IMR-90 (cell line): ENCODE measurements at regions not wholly inside any gene's neighbourhood (a gene's known extent, or its start where the extent isn't known, plus 50 kb on each side); places are given as distances from the start of the nearest gene placed in this dataset.

Experiments used
- ATAC-seq: fragments of 200-7000 bp; cut with Tn5 transposase; 2 replicates; pipeline ENCODE4 v1.9.1; 2020; ENCODE audit warnings: low read depth, mild to moderate bottlenecking, moderate library complexity
- BruUV-seq: library from RNA; stranded (reverse); fragments of 400-500 nt; replicated peaks from 2 replicates; lab custom pipeline; 2021; lab: Mats Ljungman, UMichigan
- CTCF ChIA-PET: fragments of 300-600 bp; formaldehyde crosslinking; extraction: SDS; loops from one replicate; lab custom pipeline; 2021; ENCODE audit warnings: antibody characterized with exemption; lab: Yijun Ruan, JAX
- POLR2A ChIA-PET: fragments of 300-600 bp; sonication (Branson Sonifier 250); formaldehyde crosslinking; loops from one replicate; lab custom pipeline; 2022; ENCODE audit warnings: antibody characterized with exemption; ENCODE audit not compliant: unreplicated experiment; lab: Charles Lee
- DNase-seq: peaks from one replicate; pipeline ENCODE4 v3.0.0; 2013
- H2AFZ ChIP-seq: replicated peaks from 2 replicates; pipeline ENCODE3; 2013; ENCODE audit warnings: low read length, mild to moderate bottlenecking; ENCODE audit not compliant: poor library complexity
- H2AK5ac ChIP-seq: 2 replicates; pipeline ENCODE4 v1.6.1; 2013; ENCODE audit warnings: low read depth, low read length, inconsistent platforms
- H2AK9ac ChIP-seq: replicated peaks from 2 replicates; pipeline ENCODE3; 2013; ENCODE audit warnings: mild to moderate bottlenecking, low read depth, low read length, moderate library complexity; ENCODE audit not compliant: poor library complexity
- H2BK120ac ChIP-seq: 2 replicates; pipeline ENCODE4 v1.6.1; 2013; ENCODE audit warnings: low read depth, low read length, inconsistent platforms
- H2BK15ac ChIP-seq: 3 replicates; pipeline ENCODE4 v1.6.1; 2013; ENCODE audit warnings: low read depth, low read length, inconsistent platforms
- H2BK20ac ChIP-seq: 2 replicates; pipeline ENCODE4 v1.6.1; 2013; ENCODE audit warnings: low read depth, mild to moderate bottlenecking, inconsistent platforms, low read length, moderate library complexity
- H2BK5ac ChIP-seq: 2 replicates; pipeline ENCODE4 v1.6.1; 2013; ENCODE audit warnings: mild to moderate bottlenecking, low read depth, low read length, inconsistent platforms; ENCODE audit not compliant: poor library complexity, severe bottlenecking
- H3K14ac ChIP-seq: replicated peaks from 2 replicates; pipeline ENCODE4 v1.6.1; 2013; ENCODE audit warnings: low read depth, low read length, inconsistent platforms
- H3K18ac ChIP-seq: 2 replicates; pipeline ENCODE4 v1.6.1; 2013; ENCODE audit warnings: low read depth, low read length, control low read depth
- H3K23ac ChIP-seq: 2 replicates; pipeline ENCODE4 v1.6.1; 2013; ENCODE audit warnings: low read depth, low read length, inconsistent platforms
- H3K27ac ChIP-seq: 2 replicates; pipeline ENCODE4 v1.5.1; 2013; ENCODE audit warnings: mild to moderate bottlenecking, control low read depth, low read length; ENCODE audit not compliant: insufficient read depth
- H3K27me3 ChIP-seq: 2 replicates; pipeline ENCODE4 v1.6.1; 2013; ENCODE audit warnings: low read length; ENCODE audit not compliant: control insufficient read depth, insufficient read depth
- H3K36me3 ChIP-seq: 2 replicates; pipeline ENCODE4 v1.6.1; 2013; ENCODE audit warnings: low read length, mixed read lengths; ENCODE audit not compliant: control insufficient read depth, insufficient read depth
- H3K4ac ChIP-seq: 2 replicates; pipeline ENCODE4 v1.6.1; 2013; ENCODE audit warnings: low read depth, low read length, inconsistent platforms
- H3K4me1 ChIP-seq: 2 replicates; pipeline ENCODE4 v1.6.1; 2013; ENCODE audit warnings: low read length, mixed read lengths; ENCODE audit not compliant: control insufficient read depth, insufficient read depth
- H3K4me2 ChIP-seq: 2 replicates; pipeline ENCODE4 v1.6.1; 2013; ENCODE audit warnings: low read depth, mild to moderate bottlenecking, control low read depth, low read length, moderate library complexity
- H3K4me3 ChIP-seq: 2 replicates; pipeline ENCODE4 v1.5.1; 2013; ENCODE audit warnings: low read depth, mild to moderate bottlenecking, control low read depth, low read length, moderate library complexity; ENCODE audit not compliant: insufficient read depth
- H3K56ac ChIP-seq: 2 replicates; pipeline ENCODE4 v1.6.1; 2013; ENCODE audit warnings: low read length, inconsistent platforms; ENCODE audit not compliant: insufficient read depth; ENCODE audit errors: extremely low read depth
- H3K79me1 ChIP-seq, 2 experiments: 2 replicates each; pipeline ENCODE4 v1.6.1; 2013; ENCODE audit warnings: low read length in 2 of 2, inconsistent platforms in 1 of 2, low read depth in 1 of 2
- H3K9ac ChIP-seq: 2 replicates; pipeline ENCODE4 v1.6.1; 2013; ENCODE audit warnings: low read depth, low read length, control low read depth
- H3K9me1 ChIP-seq: 2 replicates; pipeline ENCODE4 v1.6.1; 2013; ENCODE audit warnings: low read length, inconsistent platforms; ENCODE audit not compliant: insufficient read depth
- H3K9me3 ChIP-seq: 2 replicates; pipeline ENCODE4 v1.6.1; 2013; ENCODE audit warnings: low read length; ENCODE audit not compliant: control insufficient read depth, insufficient read depth
- H4K20me1 ChIP-seq: 2 replicates; pipeline ENCODE4 v1.6.1; 2013; ENCODE audit warnings: low read length, inconsistent platforms; ENCODE audit not compliant: insufficient read depth
- H4K5ac ChIP-seq: 2 replicates; pipeline ENCODE4 v1.6.1; 2013; ENCODE audit warnings: mild to moderate bottlenecking, low read depth, low read length, control low read depth
- H4K8ac ChIP-seq, 2 experiments: 2 replicates each; pipeline ENCODE4 v1.6.1; 2013; ENCODE audit warnings: low read depth in 2 of 2, low read length in 2 of 2, control low read depth in 1 of 2, inconsistent platforms in 1 of 2
- H4K91ac ChIP-seq: 2 replicates; pipeline ENCODE4 v1.6.1; 2013; ENCODE audit warnings: low read depth, low read length, inconsistent platforms; ENCODE audit not compliant: insufficient read depth
- POLR2A ChIP-seq: IDR thresholded peaks from 2 replicates; pipeline ENCODE4 v1.6.1; 2012; ENCODE audit warnings: mild to moderate bottlenecking, low read depth, low read length
- RFX5 ChIP-seq: IDR thresholded peaks from 2 replicates; pipeline ENCODE4 v1.8.0; 2012; ENCODE audit warnings: low read depth, mild to moderate bottlenecking, low read length, moderate library complexity
- WGBS, 2 experiments: methylation state at CpG; one replicate each; pipeline versions ENCODE4 v1.1.5 to v1.1.7; 2013; ENCODE audit warnings: missing lambda C conversion rate in 2 of 2; ENCODE audit not compliant: insufficient read length in 1 of 2; ENCODE audit errors: extremely low coverage in 2 of 2; 5-methylcytosine and 5-hydroxymethylcytosine counted together
- dilution Hi-C: fragments of 300-500 bp; cut with HindIII; formaldehyde crosslinking; loops from one replicate; pipeline ENCODE4 v1.14.3; 2018; ENCODE audit warnings: low sequenced_read_pairs; ENCODE audit not compliant: unreplicated experiment
- in situ Hi-C: fragments of 300-500 bp; cut with MboI; formaldehyde crosslinking; loops from 3 replicates; pipeline ENCODE4 v1.14.3; 2019; ENCODE audit warnings: low sequenced_read_pairs, inconsistent platforms, mixed read lengths
- intact Hi-C: fragments of 100-400 bp; cut with micrococcal nuclease; formaldehyde crosslinking; loops from 2 replicates; pipeline ENCODE4 v1.10.0; 2022

- no CpG with 5 or more reads among the region's 1 CpG for WGBS, 2 experiments
- H2BK5ac ChIP-seq = no peak overlapping the region
- H4K20me1 ChIP-seq = no peaks in the 10 kb centered on the region
- H3K36me3 ChIP-seq = no peaks in the 10 kb centered on the region
- ATAC-seq = no peak
- no TSS peak for BruUV-seq
- CTCF ChIA-PET = no interaction called here
- H2BK120ac ChIP-seq = no peak overlapping the region
- intact Hi-C loops = no loop called here
- H3K4me3 ChIP-seq = no peak overlapping the region
- POLR2A ChIA-PET = no interaction called here
- no peak overlapping the region for H3K4ac ChIP-seq
- H3K4me1 ChIP-seq = no peaks in the 10 kb centered on the region
- no peak overlapping the region for H2BK15ac ChIP-seq
- no peaks in the 10 kb centered on the region for H3K9me1 ChIP-seq
- no peak overlapping the region for H3K18ac ChIP-seq
- H2BK20ac ChIP-seq = no peak overlapping the region
- no peak overlapping the region for H3K4me2 ChIP-seq
- in situ Hi-C loops = no loop called here
- dilution Hi-C loops = no loop called here
- H3K56ac ChIP-seq = no peak overlapping the region
- no peak overlapping the region for H3K23ac ChIP-seq
- DNase-seq = no peak
- H3K9me3 ChIP-seq = no peaks in the 10 kb centered on the region
- no peaks in the 10 kb centered on the region for H3K79me1 ChIP-seq
- no peak overlapping the region for H3K9ac ChIP-seq
- no peaks in the 10 kb centered on the region for H3K27me3 ChIP-seq
- no peak overlapping the region for H2AK9ac ChIP-seq
- no peak overlapping the region for H3K27ac ChIP-seq
- H3K14ac ChIP-seq = no peak overlapping the region
- no peak overlapping the region for H4K91ac ChIP-seq
- no peak overlapping the region for H2AFZ ChIP-seq
- H2AK5ac ChIP-seq = no peak overlapping the region
- no peak overlapping the region for H4K8ac ChIP-seq
- TF ChIP-seq POLR2A (no peak), RFX5 (no peak)
- no peak overlapping the region for H4K5ac ChIP-seq
These were observed 237.5 kb downstream of the MAFB start for GRCh38 chr20:40451552-40451951.
